ENCODE measurements at regions not wholly inside any gene's neighbourhood (a gene's known extent, or its start where the extent isn't known, plus 50 kb on each side); places are given as distances from the start of the nearest gene placed in this dataset.

- DNase-seq (ENCODE audit: low read depth) = no peak
These were observed 502.1 kb downstream of the ETS1 start for GRCh38 chr11:128085276-128085675.

- no peak for DNase-seq (ENCODE audit: low read depth)
These were observed 504.8 kb downstream of the ETS1 start for GRCh38 chr11:128082574-128082973.

DNA sequence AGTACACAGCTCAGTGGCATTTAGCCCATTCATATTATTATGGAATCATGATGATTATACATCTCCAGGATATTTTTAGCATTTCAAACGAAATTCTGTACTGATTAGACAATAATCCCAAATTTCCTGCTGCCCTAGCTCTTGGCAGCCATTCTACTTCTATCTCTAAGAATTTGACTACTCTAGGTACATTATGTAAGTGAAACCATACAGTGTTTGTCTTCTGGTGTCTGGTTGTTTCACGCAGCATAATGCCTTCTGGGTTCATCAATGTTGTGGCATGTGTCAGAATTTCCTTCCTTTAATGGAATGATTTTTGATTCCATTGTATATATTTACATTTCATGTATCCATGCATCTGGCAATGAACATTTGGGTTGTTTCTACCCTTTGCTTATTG, 517.7 kb downstream of the ETS1 start:
- DNase-seq (ENCODE audit: low read depth) = no peak

- no peak for DNase-seq (ENCODE audit: low read depth)
These were observed 519.6 kb downstream of the ETS1 start for GRCh38 chr11:128067780-128068179.

DNA sequence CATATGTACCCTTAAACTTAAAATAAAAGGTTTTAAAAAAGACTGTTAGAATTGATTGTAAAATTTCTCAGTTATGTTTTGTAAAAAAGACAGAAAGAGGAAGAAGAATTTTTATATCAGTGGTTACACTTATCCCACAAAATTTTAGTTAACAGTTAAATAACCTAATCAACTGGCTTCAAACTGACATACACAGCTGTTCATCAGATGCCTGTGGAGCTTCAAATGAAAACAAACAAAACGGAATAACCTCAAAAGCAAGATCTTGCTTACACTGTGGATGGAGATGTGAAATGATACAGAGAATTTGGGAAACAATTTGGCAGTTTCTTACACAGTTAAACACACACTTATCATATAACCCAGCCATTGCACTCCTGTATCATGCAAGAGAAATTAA, 521.0 kb downstream of the ETS1 start:
- no peak for DNase-seq (ENCODE audit: low read depth)

DNA sequence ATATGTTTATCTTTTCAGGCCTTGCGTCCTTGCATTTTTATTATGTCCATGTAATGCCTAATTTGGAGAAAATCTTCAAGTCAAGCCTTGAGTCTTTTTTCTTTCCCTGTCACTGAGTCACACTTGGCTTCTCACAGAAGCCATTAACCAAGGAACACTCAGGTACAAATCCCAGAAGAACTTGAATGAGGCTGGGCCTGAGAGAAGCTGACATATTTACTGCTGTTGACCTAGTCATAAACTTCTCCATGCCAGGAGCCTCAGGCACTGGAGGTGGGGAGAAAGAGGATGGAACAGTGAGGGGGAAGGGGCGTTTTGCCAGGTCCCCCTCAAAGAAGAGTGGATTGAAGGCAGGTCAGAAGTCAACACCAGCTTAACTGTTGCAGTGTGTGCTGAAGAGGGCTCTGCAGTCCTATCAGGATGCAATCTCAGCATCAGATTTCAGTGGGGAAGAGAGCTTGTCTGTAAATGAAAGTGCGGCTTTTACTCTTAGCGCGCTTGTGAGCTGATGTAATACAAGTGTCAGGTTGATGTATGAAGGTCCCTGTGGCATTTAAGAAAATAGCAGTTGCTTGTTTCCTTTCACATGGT, 526.0 kb downstream of the ETS1 start:
- no peak for DNase-seq (ENCODE audit: low read depth)

- no peak for DNase-seq (ENCODE audit: low read depth)
These were observed 528.7 kb downstream of the ETS1 start for GRCh38 chr11:128058580-128059208.

DNA sequence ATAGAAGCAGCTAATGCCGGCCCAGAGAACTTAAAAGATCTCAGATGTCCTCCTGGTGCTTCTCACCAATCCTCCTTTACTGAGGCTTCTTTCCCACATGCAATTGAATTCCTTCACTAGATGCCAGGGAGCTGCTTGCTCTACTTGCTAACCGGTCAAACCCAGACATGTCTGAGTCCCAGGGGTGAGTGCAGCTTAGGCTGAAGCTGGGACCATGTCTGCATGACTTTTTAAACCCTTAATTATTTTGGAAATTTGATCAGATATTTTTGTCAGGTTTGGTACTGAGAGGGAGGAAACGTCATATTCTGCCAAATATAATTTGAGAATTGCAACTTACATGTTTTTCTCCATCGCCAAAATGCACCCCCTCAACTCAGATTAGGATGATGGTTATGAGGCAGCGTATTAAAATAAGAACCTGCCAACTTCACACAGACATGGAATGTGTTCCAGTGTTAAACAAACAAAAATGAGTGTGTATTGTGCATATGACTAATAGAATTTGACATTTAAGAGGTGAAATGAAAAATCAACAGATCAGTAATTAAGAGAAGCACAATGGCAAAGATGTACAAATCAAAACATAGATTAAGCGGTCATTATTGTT, 529.5 kb downstream of the ETS1 start:
- no peak for DNase-seq (ENCODE audit: low read depth)

DNA sequence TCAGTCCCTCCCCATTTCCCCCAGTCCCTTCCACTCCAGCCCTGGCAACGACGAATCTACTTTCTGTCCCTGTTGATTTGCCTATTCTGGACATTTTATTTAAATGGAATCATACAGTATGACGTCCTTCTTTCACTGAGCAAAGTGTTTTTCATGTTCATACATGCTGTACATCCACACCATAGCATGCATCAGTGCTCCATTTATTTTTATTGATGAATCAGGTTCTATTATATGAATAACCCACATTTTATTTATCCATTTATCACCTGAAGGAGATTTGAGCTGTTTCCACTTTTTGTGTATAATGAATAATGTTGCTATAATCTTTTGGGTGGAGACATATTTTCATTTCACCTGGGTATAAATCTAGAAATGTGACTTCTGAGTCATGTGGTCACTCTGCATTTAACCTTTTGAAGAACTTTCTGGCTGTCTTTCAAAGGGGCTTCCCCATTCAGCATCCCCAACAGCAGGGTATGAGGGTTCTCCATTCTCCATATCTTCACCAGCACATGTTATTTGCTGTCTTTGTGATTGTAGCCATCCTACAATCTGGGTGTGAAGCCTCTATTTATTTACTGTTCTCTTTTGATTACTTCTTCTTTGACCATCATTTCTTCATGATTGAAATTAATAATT, 531.7 kb downstream of the ETS1 start:
- no peak for DNase-seq (ENCODE audit: low read depth)

DNA sequence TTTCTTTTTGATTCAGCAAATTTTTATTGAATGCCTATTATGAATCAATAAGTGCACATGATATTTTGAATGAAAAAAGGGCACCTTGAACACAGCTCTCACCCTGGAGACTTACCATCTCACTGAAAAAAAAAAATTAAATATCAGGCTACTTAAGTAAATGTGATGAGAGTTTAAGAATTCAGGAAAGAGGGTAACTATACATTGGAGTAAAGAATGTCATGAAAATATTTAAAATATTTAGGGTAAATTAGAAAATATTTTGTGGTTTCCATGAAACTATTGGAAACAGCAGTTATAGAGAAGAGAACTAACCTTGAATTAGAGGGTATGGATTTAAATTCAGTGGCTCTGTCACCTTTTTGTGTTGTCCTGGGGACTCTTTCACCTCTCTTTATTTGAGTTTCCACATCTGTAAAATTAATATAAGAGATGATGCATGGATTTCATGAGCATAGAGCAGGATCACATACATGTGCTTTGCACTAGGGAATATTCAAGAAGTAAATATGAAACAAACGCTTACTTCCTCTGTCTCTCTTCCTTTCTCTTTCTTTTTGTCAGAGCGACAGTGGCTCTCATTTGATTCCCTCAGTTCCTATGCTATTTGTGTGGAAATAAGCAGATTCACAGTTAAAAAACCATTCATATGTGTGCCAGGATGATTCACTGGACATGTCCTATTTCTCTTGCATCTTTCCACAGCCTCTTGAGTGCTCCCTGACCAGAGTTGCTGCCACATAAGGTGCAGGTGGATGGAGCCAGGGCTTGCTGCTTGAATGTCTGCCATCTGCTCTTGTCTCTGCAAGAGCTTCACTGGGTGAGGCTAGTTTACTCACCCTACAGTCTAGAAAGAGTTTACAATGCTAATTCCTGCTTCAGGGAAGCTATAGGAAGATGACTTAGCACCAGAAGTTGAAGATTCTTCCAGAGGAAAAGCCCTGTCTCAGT, 533.1 kb downstream of the ETS1 start:
- no peak for DNase-seq (ENCODE audit: low read depth)

DNA sequence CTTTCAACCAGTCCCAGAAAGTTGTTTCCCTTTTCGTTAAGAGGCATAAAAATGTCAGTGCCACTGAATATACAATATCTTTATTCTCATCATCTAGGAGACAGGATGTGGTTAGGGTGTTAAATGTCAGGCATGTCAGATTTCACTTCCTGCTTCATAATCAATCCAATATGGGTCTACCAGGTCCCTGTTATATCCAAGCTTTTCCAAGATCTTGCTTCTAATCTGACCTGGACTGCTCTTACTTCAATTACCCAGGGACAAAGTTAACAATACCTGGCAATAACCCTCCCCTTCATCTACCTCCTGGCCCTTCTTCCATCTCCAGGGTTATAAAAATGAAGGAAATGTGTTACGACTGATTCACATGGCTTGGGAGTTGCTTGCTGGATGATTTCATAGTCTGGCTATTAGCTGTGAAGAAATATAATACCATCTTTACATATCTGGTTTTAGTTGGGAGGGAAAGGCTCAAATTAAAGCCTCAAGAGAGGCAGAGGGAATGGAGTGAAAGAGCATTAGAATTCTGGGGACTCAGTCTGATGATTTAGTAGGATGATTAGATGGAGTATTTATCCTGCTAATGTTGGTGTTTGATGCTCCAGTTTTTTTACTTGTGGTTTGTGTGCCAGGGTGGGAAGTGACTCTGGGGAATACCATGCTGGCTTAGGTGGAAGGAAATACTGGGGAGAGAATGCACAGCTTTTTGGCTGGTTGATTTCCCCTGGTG, 534.3 kb downstream of the ETS1 start:
- DNase-seq (ENCODE audit: low read depth) = no peak

GRCh38 chr11:128048121-128048520, 539.2 kb downstream of the ETS1 start:
- no peak for DNase-seq (ENCODE audit: low read depth)

DNA sequence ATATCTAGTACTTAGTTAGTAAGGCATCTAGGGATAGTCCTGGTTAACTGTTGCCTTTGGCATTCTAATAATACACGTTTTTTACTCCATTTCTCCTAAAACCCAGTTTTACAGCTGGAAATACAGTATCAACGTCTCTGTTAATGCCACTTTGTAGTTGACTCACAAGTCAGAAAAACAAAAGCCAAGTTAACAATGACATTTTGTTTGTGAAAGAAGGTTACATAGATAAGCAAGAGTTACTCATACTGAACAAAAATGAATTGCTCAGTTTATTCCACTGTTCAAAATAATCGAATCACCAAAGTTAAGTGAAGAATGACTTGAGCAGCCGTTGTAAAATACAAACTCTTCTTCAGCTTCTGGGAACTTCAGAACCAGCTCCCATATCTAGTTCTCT, 540.3 kb downstream of the ETS1 start:
- no peak for DNase-seq (ENCODE audit: low read depth)

GRCh38 chr11:128046213-128046612, 541.1 kb downstream of the ETS1 start:
- no peak for DNase-seq (ENCODE audit: low read depth)

- no peak for DNase-seq (ENCODE audit: low read depth)
These were observed 542.1 kb downstream of the ETS1 start for GRCh38 chr11:128045094-128045725.

DNA sequence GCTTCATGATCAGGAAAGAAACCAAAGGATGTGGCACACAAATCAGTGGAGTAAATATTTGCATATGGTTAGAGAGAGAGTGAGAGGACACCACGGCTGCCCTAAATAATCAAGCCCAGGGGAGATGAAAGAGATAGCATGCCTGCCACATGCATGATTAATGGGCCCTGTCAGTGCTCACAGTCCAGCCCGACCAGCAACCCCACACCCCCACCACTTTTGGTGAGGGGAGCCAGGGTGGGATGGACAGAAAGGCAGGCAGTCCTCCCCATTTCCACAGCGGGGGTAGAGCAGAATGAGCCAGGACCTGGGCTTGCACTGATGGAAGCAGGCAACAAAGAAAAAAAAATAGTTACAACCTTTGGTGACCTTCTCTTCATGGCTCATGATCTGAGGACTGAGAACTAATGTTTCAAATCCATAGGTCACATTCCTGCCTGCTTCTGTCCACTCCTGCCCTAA, 545.0 kb downstream of the ETS1 start:
- DNase-seq (ENCODE audit: low read depth) = no peak

GRCh38 chr11:128040603-128041002, 546.8 kb downstream of the ETS1 start:
- no peak for DNase-seq (ENCODE audit: low read depth)

DNA sequence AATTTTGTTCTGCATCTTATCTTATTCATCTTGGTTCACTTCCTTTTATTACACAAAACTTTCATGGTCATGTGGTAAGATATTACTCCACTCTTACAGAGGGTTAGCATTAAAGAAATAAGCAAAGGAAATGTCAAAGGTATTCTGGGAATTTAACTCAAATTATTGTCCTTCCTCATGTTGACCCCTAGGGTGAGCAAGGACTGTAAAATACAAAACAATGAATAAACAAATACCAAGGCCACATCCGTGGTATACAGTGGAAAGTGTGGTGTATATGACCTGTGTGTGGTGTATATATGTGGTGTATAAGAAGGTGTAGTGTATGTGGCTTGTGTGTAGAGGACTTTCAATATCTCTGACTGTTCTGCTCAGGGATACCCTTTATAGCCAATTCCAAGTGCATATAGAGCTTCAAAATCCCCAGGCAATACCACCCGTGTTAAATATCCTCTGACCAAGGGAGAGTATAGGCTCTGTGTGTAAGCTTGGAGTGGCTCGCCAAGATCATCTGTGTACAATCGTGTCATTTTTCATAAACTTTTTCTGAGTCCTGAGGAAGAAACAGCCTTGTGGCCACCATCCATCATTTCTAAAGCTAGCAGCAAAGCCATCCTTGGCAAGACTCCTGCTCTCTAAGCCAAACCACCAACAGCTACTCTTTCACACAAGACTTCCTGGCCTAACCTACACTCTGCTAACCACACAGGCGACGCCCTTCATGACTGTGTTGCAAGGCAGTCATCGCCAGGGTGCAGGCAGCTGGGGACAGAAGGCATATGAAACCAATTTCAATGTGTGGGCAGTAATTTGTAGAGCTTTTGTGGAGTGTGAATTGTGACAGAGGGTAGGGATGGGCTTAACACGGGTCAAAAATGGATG, 548.0 kb downstream of the ETS1 start:
- DNase-seq (ENCODE audit: low read depth) = peak; percentile 43

- no peak for DNase-seq (ENCODE audit: low read depth)
These were observed 550.7 kb downstream of the ETS1 start for GRCh38 chr11:128036556-128037093.

DNA sequence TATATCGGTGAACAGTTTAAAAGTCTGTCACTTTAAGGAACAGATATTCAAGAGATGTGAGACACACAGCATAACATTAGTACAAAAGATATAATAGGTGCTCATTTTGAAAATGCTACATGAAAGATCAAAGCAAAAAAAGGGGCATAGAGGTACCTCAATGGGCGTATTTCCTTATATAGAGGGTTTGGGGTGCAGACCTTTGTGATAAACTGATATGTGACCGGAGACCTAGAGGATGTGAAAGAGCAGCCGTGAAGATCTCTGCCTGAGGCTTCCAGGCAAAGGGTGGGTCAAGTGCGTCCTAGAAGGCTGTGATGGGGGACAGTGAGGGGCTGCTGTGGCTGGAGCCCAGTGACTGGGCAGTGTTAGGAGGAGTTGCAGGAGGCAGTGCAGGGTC, 551.4 kb downstream of the ETS1 start:
- no peak for DNase-seq (ENCODE audit: low read depth)

Data from stimulated activated CD8-positive, alpha-beta memory T cell treated with anti-CD3 and anti-CD28 coated beads, Interleukin-7, amount 100 ng/mL, for 24 hours (primary cell).